Neuronal stem cell (in vitro differentiated cells): ENCODE measurements at regions not wholly inside any gene's neighbourhood (a gene's known extent, or its start where the extent isn't known, plus 50 kb on each side); places are given as distances from the start of the nearest gene placed in this dataset.

Experiments used
- DNase-seq: peaks from one replicate; pipeline ENCODE4 v3.0.0-alpha.2; 2013; ENCODE audit warnings: low spot score
- H2AFZ ChIP-seq: one replicate; pipeline ENCODE4 v1.6.1; 2013; ENCODE audit warnings: mild to moderate bottlenecking, low read length, inconsistent platforms
- H2AK5ac ChIP-seq: 2 replicates; pipeline ENCODE4 v1.6.1; 2013; ENCODE audit warnings: low read depth, mild to moderate bottlenecking, inconsistent platforms, low read length, moderate library complexity, mixed read lengths
- H2BK120ac ChIP-seq: 2 replicates; pipeline ENCODE4 v1.6.1; 2013; ENCODE audit warnings: low read depth, mild to moderate bottlenecking, inconsistent platforms, low read length, moderate library complexity, mixed read lengths
- H2BK12ac ChIP-seq: one replicate; pipeline ENCODE4 v1.6.1; 2013; ENCODE audit warnings: low read length, inconsistent platforms
- H2BK15ac ChIP-seq: 2 replicates; pipeline ENCODE4 v1.6.1; 2013; ENCODE audit warnings: mild to moderate bottlenecking, low read length, inconsistent platforms, mixed read lengths
- H2BK5ac ChIP-seq: one replicate; pipeline ENCODE4 v1.6.1; 2013; ENCODE audit warnings: inconsistent platforms, mild to moderate bottlenecking, low read length, moderate library complexity
- H3K14ac ChIP-seq: one replicate; pipeline ENCODE4 v1.6.1; 2013; ENCODE audit warnings: low read length, inconsistent platforms
- H3K18ac ChIP-seq: 2 replicates; pipeline ENCODE4 v1.6.1; 2013; ENCODE audit warnings: low read length, inconsistent platforms
- H3K23ac ChIP-seq: 2 replicates; pipeline ENCODE4 v1.6.1; 2013; ENCODE audit warnings: low read depth, mild to moderate bottlenecking, mixed read lengths, low read length, inconsistent platforms; ENCODE audit not compliant: poor library complexity
- H3K27ac ChIP-seq: replicated peaks from 3 replicates; pipeline ENCODE4 v1.5.1; 2013; ENCODE audit warnings: low read length, inconsistent platforms
- H3K27me3 ChIP-seq, 3 experiments: 2 replicates each; pipeline ENCODE4 v1.6.1; 2013; ENCODE audit warnings: low read length in 3 of 3, mild to moderate bottlenecking in 2 of 3, inconsistent platforms in 1 of 3, low read depth in 1 of 3, mixed read lengths in 1 of 3, moderate library complexity in 1 of 3; ENCODE audit not compliant: control insufficient read depth in 3 of 3, insufficient read depth in 3 of 3
- H3K36me3 ChIP-seq, 2 donors: replicated peaks in 1 of 2; 2 replicates each; pipeline ENCODE4 v1.6.1; 2013; ENCODE audit warnings: low read length in 2 of 2; ENCODE audit not compliant: control insufficient read depth in 2 of 2, insufficient read depth in 2 of 2
- H3K4ac ChIP-seq: 2 replicates; pipeline ENCODE4 v1.6.1; 2013; ENCODE audit warnings: inconsistent platforms, mild to moderate bottlenecking, low read length, moderate library complexity
- H3K4me1 ChIP-seq, 2 donors: 1 replicate in 1 of 2; 2 replicates in 1 of 2; pipeline ENCODE4 v1.6.1; 2013; ENCODE audit warnings: low read length in 2 of 2, low read depth in 1 of 2; ENCODE audit not compliant: control insufficient read depth in 2 of 2, insufficient read depth in 1 of 2
- H3K4me2 ChIP-seq: one replicate; pipeline ENCODE4 v1.6.1; 2013; ENCODE audit warnings: mild to moderate bottlenecking, low read length, inconsistent platforms; ENCODE audit not compliant: insufficient read depth, poor library complexity, severe bottlenecking
- H3K4me3 ChIP-seq, 2 donors: 2 replicates each; pipeline ENCODE4 v1.5.1; 2013; ENCODE audit warnings: low read length in 2 of 2, mild to moderate bottlenecking in 2 of 2, inconsistent platforms in 1 of 2, moderate library complexity in 1 of 2
- H3K79me1 ChIP-seq: one replicate; pipeline ENCODE4 v1.6.1; 2013; ENCODE audit warnings: low read depth, mild to moderate bottlenecking, inconsistent platforms, low read length, moderate library complexity
- H3K9ac ChIP-seq: one replicate; pipeline ENCODE4 v1.6.1; 2013; ENCODE audit warnings: mild to moderate bottlenecking, low read depth, low read length, inconsistent platforms; ENCODE audit not compliant: poor library complexity
- H3K9me3 ChIP-seq, 2 donors: replicated peaks in 1 of 2; 2 replicates each; pipeline versions ENCODE3 to v1.6.1; 2013; ENCODE audit warnings: low read length in 2 of 2, mild to moderate bottlenecking in 2 of 2, inconsistent platforms in 1 of 2, low read depth in 1 of 2, mixed read lengths in 1 of 2, moderate library complexity in 1 of 2; ENCODE audit not compliant: control insufficient read depth in 2 of 2, insufficient read depth in 1 of 2
- H4K8ac ChIP-seq: one replicate; pipeline ENCODE4 v1.6.1; 2013; ENCODE audit warnings: low read depth, mild to moderate bottlenecking, inconsistent platforms, low read length, moderate library complexity
- H4K91ac ChIP-seq: one replicate; pipeline ENCODE4 v1.6.1; 2013; ENCODE audit warnings: low read length, low read depth, mild to moderate bottlenecking, inconsistent platforms; ENCODE audit not compliant: poor library complexity
- WGBS, 2 donors: extraction: QIAGEN DNeasy Blood & Tissue Kit; methylation state at CpG; one replicate each; pipeline ENCODE4 v1.1.7; 2013; ENCODE audit warnings: missing lambda C conversion rate in 2 of 2, mixed read lengths in 1 of 2; ENCODE audit not compliant: insufficient read length in 2 of 2, insufficient replicate concordance in 1 of 2; ENCODE audit errors: extremely low coverage in 2 of 2; 5-methylcytosine and 5-hydroxymethylcytosine counted together

- no peak for DNase-seq
- H3K27ac ChIP-seq = no peak overlapping the region
- no peak overlapping the region for H3K4me3 ChIP-seq
- H2BK5ac ChIP-seq = no peak overlapping the region
- H4K8ac ChIP-seq = no peak overlapping the region
- no peak overlapping the region for H3K14ac ChIP-seq
- H3K79me1 ChIP-seq = no peaks in the 10 kb centered on the region
- no peaks in the 10 kb centered on the region for H3K27me3 ChIP-seq
- no peak overlapping the region for H2AFZ ChIP-seq
- H3K36me3 ChIP-seq = no peaks in the 10 kb centered on the region
- peaks cover 2% of the 10 kb centered on the region in 2 donors for H3K4me1 ChIP-seq
- no peak overlapping the region for H4K91ac ChIP-seq
- no peak overlapping the region for H3K23ac ChIP-seq
- no peak overlapping the region for H3K9ac ChIP-seq
- H3K9me3 ChIP-seq = peaks cover 0 to 8% of the 10 kb centered on the region in 2 donors
- H3K4me2 ChIP-seq = no peak overlapping the region
- no peak overlapping the region for H2BK12ac ChIP-seq
- H2BK120ac ChIP-seq = no peak overlapping the region
- no peak overlapping the region for H3K18ac ChIP-seq
- no peak overlapping the region for H3K4ac ChIP-seq
- WGBS, 2 donors = no CpG with 5 or more reads among the region's 5 CpGs
- H2BK15ac ChIP-seq = no peak overlapping the region
- H2AK5ac ChIP-seq = no peak overlapping the region
Measured at GRCh38 chr15:25960273-25960672, 97.1 kb upstream of the ATP10A start.

- Histone ChIP-seq H3K9ac (no peak overlapping the region), H3K23ac (no peak overlapping the region), H3K9me3 (peaks cover 3 to 8% of the 10 kb centered on the region in 2 donors)
Measured at GRCh38 chr15:25959100-25959499, 96.0 kb upstream of the ATP10A start.

GRCh38 chr15:25955628-25956027, 92.5 kb upstream of the ATP10A start:
- Histone ChIP-seq H2BK5ac (no peak overlapping the region), H3K14ac (no peak overlapping the region), H2BK120ac (no peak overlapping the region)

More at GRCh38 chr15:25959100-25959499, 96.0 kb upstream of the ATP10A start:
- Histone ChIP-seq H3K27me3 (no peaks in the 10 kb centered on the region), H3K27ac (no peak overlapping the region), H4K91ac (no peak overlapping the region), H3K4me1 (peaks cover 0 to 2% of the 10 kb centered on the region in 2 donors), H3K4ac (no peak overlapping the region), H2AFZ (no peak overlapping the region), H2AK5ac (no peak overlapping the region), H3K14ac (no peak overlapping the region), H3K4me3 (no peak overlapping the region), H3K36me3 (no peaks in the 10 kb centered on the region), H3K18ac (no peak overlapping the region), H2BK5ac (no peak overlapping the region), H3K4me2 (no peak overlapping the region), H4K8ac (no peak overlapping the region), H3K79me1 (no peaks in the 10 kb centered on the region), H2BK120ac (no peak overlapping the region), H2BK15ac (no peak overlapping the region), H2BK12ac (no peak overlapping the region)
- DNase-seq = no peak
- WGBS, 2 donors = no CpG with 5 or more reads among the region's 1 CpG

GRCh38 chr15:25954398-25954797, 91.3 kb upstream of the ATP10A start:
- no peak overlapping the region for H4K8ac ChIP-seq
- DNase-seq = no peak
- WGBS, 2 donors = no CpG with 5 or more reads among the region's 4 CpGs
- no peaks in the 10 kb centered on the region for H3K27me3 ChIP-seq
- H3K27ac ChIP-seq = no peak overlapping the region
- H3K4me3 ChIP-seq = no peak overlapping the region
- no peak overlapping the region for H3K23ac ChIP-seq
- H3K79me1 ChIP-seq = no peaks in the 10 kb centered on the region
- H3K4ac ChIP-seq = no peak overlapping the region
- no peak overlapping the region for H2BK12ac ChIP-seq
- no peak overlapping the region for H2AFZ ChIP-seq
- H2BK120ac ChIP-seq = no peak overlapping the region
- no peak overlapping the region for H3K4me2 ChIP-seq
- no peak overlapping the region for H3K9ac ChIP-seq
- H3K14ac ChIP-seq = no peak overlapping the region
- no peak overlapping the region for H2BK15ac ChIP-seq
- H3K36me3 ChIP-seq = no peaks in the 10 kb centered on the region
- peaks cover 0 to 5% of the 10 kb centered on the region in 2 donors for H3K9me3 ChIP-seq
- H4K91ac ChIP-seq = no peak overlapping the region
- no peak overlapping the region for H2BK5ac ChIP-seq
- peaks cover 0 to 2% of the 10 kb centered on the region in 2 donors for H3K4me1 ChIP-seq
- H2AK5ac ChIP-seq = no peak overlapping the region
- no peak overlapping the region for H3K18ac ChIP-seq

More at GRCh38 chr15:25955628-25956027, 92.5 kb upstream of the ATP10A start:
- no peak overlapping the region for H3K23ac ChIP-seq
- no peak overlapping the region for H3K18ac ChIP-seq
- H2AK5ac ChIP-seq = no peak overlapping the region
- WGBS, 2 donors = no CpG with 5 or more reads among the region's 2 CpGs
- no peak overlapping the region for H4K91ac ChIP-seq
- H3K9ac ChIP-seq = no peak overlapping the region
- no peak overlapping the region for H3K4ac ChIP-seq
- no peaks in the 10 kb centered on the region for H3K36me3 ChIP-seq
- no peak overlapping the region for H2BK12ac ChIP-seq
- H3K27ac ChIP-seq = no peak overlapping the region
- H2BK15ac ChIP-seq = no peak overlapping the region
- H3K4me1 ChIP-seq = peaks cover 0 to 2% of the 10 kb centered on the region in 2 donors
- H3K27me3 ChIP-seq = no peaks in the 10 kb centered on the region
- no peak overlapping the region for H2AFZ ChIP-seq
- peaks cover 0 to 3% of the 10 kb centered on the region in 2 donors for H3K9me3 ChIP-seq
- H4K8ac ChIP-seq = no peak overlapping the region
- H3K4me3 ChIP-seq = no peak overlapping the region
- DNase-seq = no peak
- H3K4me2 ChIP-seq = no peak overlapping the region
- no peaks in the 10 kb centered on the region for H3K79me1 ChIP-seq
